GM12874 (cell line): ENCODE measurements at regions not wholly inside any gene's neighbourhood (a gene's known extent, or its start where the extent isn't known, plus 50 kb on each side); places are given as distances from the start of the nearest gene placed in this dataset.
A peak's percentile ranks its signal among the peaks of the same experiment; 100 is the strongest.

Source experiments
- CTCF ChIP-seq: IDR thresholded peaks from 2 replicates; pipeline ENCODE4 v1.5.1; 2011; ENCODE audit warnings: low read depth, mild to moderate bottlenecking, control low read depth, low read length, moderate library complexity; ENCODE audit not compliant: insufficient read depth

- TF ChIP-seq CTCF: peak; percentile 62
Measured at GRCh38 chr7:18345641-18346234, 149.8 kb upstream of the HDAC9 start.

- TF ChIP-seq CTCF: no peak
Measured at GRCh38 chr7:18347170-18347569, 148.4 kb upstream of the HDAC9 start.

- TF ChIP-seq CTCF: no peak
Measured at GRCh38 chr7:18350678-18351077, 144.9 kb upstream of the HDAC9 start.

GRCh38 chr7:18352339-18353255 lies 143.0 kb upstream of the HDAC9 start:
- peak; percentile 37; the same call in 1 of the 2 replicates for TF ChIP-seq CTCF

- no peak for TF ChIP-seq CTCF
Measured at GRCh38 chr7:18353339-18353738, 142.2 kb upstream of the HDAC9 start.

- TF ChIP-seq CTCF: no peak
Measured at GRCh38 chr7:18354108-18355085, 141.2 kb upstream of the HDAC9 start.
